Colonic mucosa (tissue), 4 donors: ENCODE measurements at regions not wholly inside any gene's neighbourhood (a gene's known extent, or its start where the extent isn't known, plus 50 kb on each side); places are given as distances from the start of the nearest gene placed in this dataset.

ENCODE experiments used
- DNase-seq: peaks from one replicate; pipeline ENCODE4 v3.0.0-alpha.2; 2020
- H3K27ac ChIP-seq: fragments of 200-600 bp; one replicate; pipeline ENCODE4 v1.8.0; 2021
- H3K27me3 ChIP-seq: fragments of 200-600 bp; one replicate; pipeline ENCODE4 v1.8.0; 2021
- H3K36me3 ChIP-seq: fragments of 200-600 bp; one replicate; pipeline ENCODE4 v1.8.0; 2021
- H3K4me1 ChIP-seq: fragments of 200-600 bp; one replicate; pipeline ENCODE4 v1.8.0; 2021; ENCODE audit warnings: mild to moderate bottlenecking
- H3K4me3 ChIP-seq: fragments of 200-600 bp; one replicate; pipeline ENCODE4 v1.8.0; 2021
- H3K9ac ChIP-seq, 2 donors: one replicate each; pipeline ENCODE4 v1.7.0; 2013; ENCODE audit warnings: control low read depth in 2 of 2, low read depth in 2 of 2, low read length in 2 of 2
- H3K9me3 ChIP-seq: fragments of 200-600 bp; one replicate; pipeline ENCODE4 v1.8.0; 2021
- CTCF ChIP-seq: fragments of 200-600 bp; IDR thresholded peaks from one replicate; pipeline ENCODE4 v1.8.0; 2022; ENCODE audit warnings: antibody characterized with exemption, mild to moderate bottlenecking
- intact Hi-C: fragments of 100-400 bp; cut with DNase I; formaldehyde crosslinking; loops from one replicate; pipeline ENCODE4 v1.14.1; 2022
- donor health status: healthy.
- donor health status: DM: no; HTN: no; CAD: no.
- donor health status: DM: no; HTN: no; CAD: no.

- no peak overlapping the region for H3K4me3 ChIP-seq
- no peak overlapping the region for H3K9ac ChIP-seq
- no peaks in the 10 kb centered on the region for H3K36me3 ChIP-seq
- TF ChIP-seq CTCF, result no peak
- no peak for DNase-seq
- no peaks in the 10 kb centered on the region for H3K9me3 ChIP-seq
- intact Hi-C loops, result no loop called here
- no peaks in the 10 kb centered on the region for H3K27me3 ChIP-seq
- H3K27ac ChIP-seq, result no peak overlapping the region
- H3K4me1 ChIP-seq, result no peaks in the 10 kb centered on the region
Measured at GRCh38 chr9:10806868-10807267, 194.1 kb upstream of the PTPRD start.

- H3K4me1 ChIP-seq, result no peaks in the 10 kb centered on the region
- H3K27me3 ChIP-seq, result no peaks in the 10 kb centered on the region
- no peak overlapping the region for H3K9ac ChIP-seq
- no peak for DNase-seq
- H3K9me3 ChIP-seq, result no peaks in the 10 kb centered on the region
- no peak overlapping the region for H3K27ac ChIP-seq
- H3K36me3 ChIP-seq, result no peaks in the 10 kb centered on the region
- no peak for TF ChIP-seq CTCF
- no peak overlapping the region for H3K4me3 ChIP-seq
- intact Hi-C loops, result no loop called here
Measured at GRCh38 chr9:10818206-10818605, 205.4 kb upstream of the PTPRD start.

- Histone ChIP-seq H3K27me3 (no peaks in the 10 kb centered on the region), H3K36me3 (no peaks in the 10 kb centered on the region), H3K9ac (no peak overlapping the region), H3K4me3 (no peak overlapping the region), H3K27ac (no peak overlapping the region), H3K9me3 (no peaks in the 10 kb centered on the region), H3K4me1 (no peaks in the 10 kb centered on the region)
- intact Hi-C loops, result no loop called here
- DNase-seq, result no peak
- no peak for TF ChIP-seq CTCF
Measured at GRCh38 chr9:10835791-10836463, 223.1 kb upstream of the PTPRD start.

- no peak overlapping the region for H3K27ac ChIP-seq
- no peak overlapping the region for H3K4me3 ChIP-seq
- no peaks in the 10 kb centered on the region for H3K9me3 ChIP-seq
- no peak for DNase-seq
- no peaks in the 10 kb centered on the region for H3K36me3 ChIP-seq
- H3K27me3 ChIP-seq, result no peaks in the 10 kb centered on the region
- no peak for TF ChIP-seq CTCF
- no peaks in the 10 kb centered on the region for H3K4me1 ChIP-seq
- intact Hi-C loops, result no loop called here
- H3K9ac ChIP-seq, result no peak overlapping the region
Measured at GRCh38 chr9:10843151-10843550, 230.3 kb upstream of the PTPRD start.

GRCh38 chr9:10855847-10856246 lies 243.0 kb upstream of the PTPRD start:
- Histone ChIP-seq H3K4me3 (no peak overlapping the region), H3K27me3 (no peaks in the 10 kb centered on the region), H3K4me1 (no peaks in the 10 kb centered on the region), H3K9ac (no peak overlapping the region), H3K36me3 (no peaks in the 10 kb centered on the region), H3K9me3 (no peaks in the 10 kb centered on the region), H3K27ac (no peak overlapping the region)
- TF ChIP-seq CTCF, result no peak
- intact Hi-C loops, result no loop called here
- DNase-seq, result no peak
